Activated naive CD8-positive, alpha-beta T cell treated with anti-CD3 and anti-CD28 coated beads, Interleukin-2, amount 50 U/mL, for 24 hours (primary cell): ENCODE measurements at regions not wholly inside any gene's neighbourhood (a gene's known extent, or its start where the extent isn't known, plus 50 kb on each side); places are given as distances from the start of the nearest gene placed in this dataset.

Experiments used
- ATAC-seq: fragments of 150-1000 bp; cut with Tn5 transposase; one replicate; pipeline ENCODE4 v1.10.0; 2021
- DNase-seq: peaks from one replicate; pipeline ENCODE4 v3.0.0; 2021
- H3K27ac Mint-ChIP-seq: one replicate; pipeline ENCODE4 v1.8.0; 2021; ENCODE audit warnings: mild to moderate bottlenecking, mixed read lengths
- H3K27me3 Mint-ChIP-seq: one replicate; pipeline ENCODE4 v1.8.0; 2021; ENCODE audit warnings: mixed read lengths
- H3K36me3 Mint-ChIP-seq: one replicate; pipeline ENCODE4 v1.8.0; 2021; ENCODE audit warnings: low read depth, mixed read lengths
- H3K4me1 Mint-ChIP-seq: one replicate; pipeline ENCODE4 v1.8.0; 2021; ENCODE audit warnings: mixed read lengths
- H3K4me3 Mint-ChIP-seq: one replicate; pipeline ENCODE4 v1.8.0; 2021; ENCODE audit warnings: mild to moderate bottlenecking, moderate library complexity, mixed read lengths
- H3K9me3 Mint-ChIP-seq: one replicate; pipeline ENCODE4 v1.8.0; 2021; ENCODE audit warnings: mixed read lengths

- H3K9me3 Mint-ChIP-seq, result no peaks in the 10 kb centered on the region
- no peak overlapping the region for H3K4me3 Mint-ChIP-seq
- peaks cover 3% of the 10 kb centered on the region for H3K27me3 Mint-ChIP-seq
- H3K4me1 Mint-ChIP-seq, result no peaks in the 10 kb centered on the region
- no peaks in the 10 kb centered on the region for H3K36me3 Mint-ChIP-seq
- DNase-seq (no peak), ATAC-seq (no peak)
- no peak overlapping the region for H3K27ac Mint-ChIP-seq
These were observed 92.8 kb upstream of the PITX1 start for GRCh38 chr5:135126688-135127438.

DNA sequence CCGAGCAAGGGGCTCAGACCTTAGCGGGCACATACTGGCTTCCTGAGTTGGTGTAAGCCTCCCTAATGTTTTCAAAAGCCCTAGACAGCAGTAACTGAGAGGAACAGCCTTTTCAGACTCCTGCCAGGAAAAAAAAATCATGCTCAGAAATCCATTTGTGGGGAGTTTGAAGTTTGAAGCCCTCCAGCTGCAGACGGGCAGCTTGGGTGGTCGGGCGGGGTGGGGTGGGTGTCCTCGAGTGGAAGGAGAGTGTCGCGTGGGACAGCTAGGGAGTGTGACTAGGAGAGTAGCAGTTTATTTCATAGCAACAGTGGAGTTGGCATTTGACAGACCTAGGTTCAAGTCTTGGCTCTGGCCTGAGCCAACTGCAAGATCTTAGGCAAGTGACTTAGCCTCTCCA is 90.7 kb upstream of the PITX1 start:
- Mint-ChIP-seq H3K9me3 (no peaks in the 10 kb centered on the region), H3K36me3 (no peaks in the 10 kb centered on the region), H3K27ac (no peak overlapping the region), H3K4me3 (no peak overlapping the region), H3K4me1 (no peaks in the 10 kb centered on the region), H3K27me3 (peaks cover 3% of the 10 kb centered on the region)
- ATAC-seq (no peak), DNase-seq (no peak)

GRCh38 chr5:135124128-135124527 is 90.1 kb upstream of the PITX1 start:
- Mint-ChIP-seq H3K36me3 (no peaks in the 10 kb centered on the region), H3K4me1 (no peaks in the 10 kb centered on the region), H3K27me3 (no peaks in the 10 kb centered on the region), H3K4me3 (no peak overlapping the region), H3K9me3 (no peaks in the 10 kb centered on the region), H3K27ac (no peak overlapping the region)
- ATAC-seq (no peak), DNase-seq (no peak)

DNA sequence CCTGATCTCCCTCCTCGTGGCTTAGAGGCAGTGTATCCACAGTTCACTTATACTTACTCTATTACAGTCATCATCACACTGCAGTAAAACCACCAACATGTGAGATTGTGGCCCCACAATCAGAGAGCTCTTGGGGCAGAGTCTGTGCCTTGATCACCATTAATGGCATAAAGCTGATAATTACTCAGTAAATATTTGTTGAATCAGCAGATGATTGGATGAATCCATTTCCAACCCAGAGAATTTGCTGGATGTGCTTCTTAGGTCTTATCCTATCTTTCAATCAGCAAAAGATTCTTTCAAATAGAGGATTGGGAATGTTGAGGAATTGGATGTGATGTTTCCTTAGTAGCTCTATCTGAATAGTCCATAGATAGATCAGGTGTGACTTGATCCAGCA is 88.8 kb upstream of the PITX1 start:
- no peak overlapping the region for H3K4me3 Mint-ChIP-seq

DNA sequence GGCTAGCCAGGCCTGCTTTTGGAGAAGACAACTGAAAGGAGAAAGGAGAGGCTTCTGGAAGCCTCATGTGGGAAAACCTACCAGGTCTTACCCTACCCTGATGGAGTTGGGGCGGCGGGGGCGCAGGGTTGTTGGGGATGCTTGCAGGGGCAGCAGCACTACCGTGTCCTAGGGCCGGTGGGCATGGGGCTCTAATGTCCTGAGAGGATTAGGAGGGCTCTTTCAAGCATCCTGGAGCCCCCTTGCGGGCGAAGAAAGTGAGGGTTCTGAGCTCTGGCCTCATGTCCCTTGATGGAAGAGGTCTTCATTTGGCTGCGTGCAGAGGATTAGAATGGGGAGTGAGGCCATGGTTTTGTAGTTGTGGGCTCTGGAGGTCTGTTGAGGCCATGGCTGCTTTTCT is 86.9 kb upstream of the PITX1 start:
- Mint-ChIP-seq H3K27me3 (no peaks in the 10 kb centered on the region), H3K27ac (no peak overlapping the region), H3K4me3 (no peak overlapping the region), H3K4me1 (no peaks in the 10 kb centered on the region), H3K9me3 (no peaks in the 10 kb centered on the region), H3K36me3 (no peaks in the 10 kb centered on the region)
- no peak for ATAC-seq
- DNase-seq, result no peak

More for the DNA sequence above, 88.8 kb upstream of the PITX1 start:
- Mint-ChIP-seq H3K27ac (no peak overlapping the region), H3K4me1 (no peaks in the 10 kb centered on the region), H3K36me3 (no peaks in the 10 kb centered on the region), H3K9me3 (no peaks in the 10 kb centered on the region), H3K27me3 (no peaks in the 10 kb centered on the region)
- no peak for ATAC-seq
- no peak for DNase-seq

DNA sequence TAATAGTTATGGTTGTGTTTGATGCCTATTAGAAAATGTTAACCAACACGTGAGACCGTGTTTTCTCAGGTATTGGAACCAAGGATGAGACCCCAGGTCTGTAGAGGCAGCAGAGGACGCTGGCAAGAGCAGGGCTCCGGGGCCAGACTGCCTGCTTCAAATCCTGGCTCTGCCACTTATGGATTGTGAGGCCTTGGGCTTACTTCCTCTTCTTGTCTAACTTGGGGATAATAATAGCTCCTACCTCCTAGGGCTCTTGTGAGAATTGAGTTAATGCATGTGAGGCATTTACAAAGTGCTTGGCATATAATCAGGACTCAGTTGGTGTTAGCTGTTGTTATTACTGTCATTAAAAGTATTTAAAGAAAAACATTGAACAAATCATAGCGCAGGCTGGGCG is 85.5 kb upstream of the PITX1 start:
- H3K27me3 Mint-ChIP-seq, result no peaks in the 10 kb centered on the region
- H3K4me3 Mint-ChIP-seq, result no peak overlapping the region
- DNase-seq, result no peak
- no peak overlapping the region for H3K27ac Mint-ChIP-seq
- no peaks in the 10 kb centered on the region for H3K36me3 Mint-ChIP-seq
- no peak for ATAC-seq
- H3K9me3 Mint-ChIP-seq, result no peaks in the 10 kb centered on the region
- H3K4me1 Mint-ChIP-seq, result no peaks in the 10 kb centered on the region

- DNase-seq (no peak), ATAC-seq (no peak)
- Mint-ChIP-seq H3K4me3 (no peak overlapping the region), H3K4me1 (no peaks in the 10 kb centered on the region), H3K27ac (no peak overlapping the region), H3K36me3 (no peaks in the 10 kb centered on the region), H3K27me3 (no peaks in the 10 kb centered on the region), H3K9me3 (no peaks in the 10 kb centered on the region)
These were observed 83.6 kb upstream of the PITX1 start for GRCh38 chr5:135117590-135117989.

GRCh38 chr5:135116160-135116561 is 82.1 kb upstream of the PITX1 start:
- ATAC-seq, result no peak
- Mint-ChIP-seq H3K27ac (no peak overlapping the region), H3K9me3 (no peaks in the 10 kb centered on the region), H3K4me3 (no peak overlapping the region), H3K4me1 (no peaks in the 10 kb centered on the region), H3K36me3 (no peaks in the 10 kb centered on the region), H3K27me3 (no peaks in the 10 kb centered on the region)
- DNase-seq, result no peak

DNA sequence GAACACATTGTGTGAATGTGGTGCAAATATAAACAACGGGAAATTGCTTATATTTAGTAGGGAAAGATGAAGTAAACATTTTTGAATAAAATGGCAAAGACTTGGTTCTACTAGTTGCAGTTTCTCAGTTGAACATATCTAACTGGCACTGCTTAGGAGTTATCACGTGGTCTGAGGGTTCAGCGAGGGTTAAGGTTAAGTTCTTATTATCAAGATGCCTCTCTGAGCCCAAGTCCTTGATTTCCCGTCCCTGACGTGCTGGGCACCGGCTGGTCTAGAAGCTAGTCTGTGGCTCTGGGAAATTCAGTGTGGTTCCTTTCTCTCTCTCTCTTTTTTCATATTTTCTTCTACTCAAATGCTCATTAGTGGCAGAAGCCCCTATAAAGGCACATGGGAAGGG is 81.6 kb upstream of the PITX1 start:
- H3K27ac Mint-ChIP-seq, result no peak overlapping the region
- no peaks in the 10 kb centered on the region for H3K36me3 Mint-ChIP-seq
- ATAC-seq, result no peak

DNA sequence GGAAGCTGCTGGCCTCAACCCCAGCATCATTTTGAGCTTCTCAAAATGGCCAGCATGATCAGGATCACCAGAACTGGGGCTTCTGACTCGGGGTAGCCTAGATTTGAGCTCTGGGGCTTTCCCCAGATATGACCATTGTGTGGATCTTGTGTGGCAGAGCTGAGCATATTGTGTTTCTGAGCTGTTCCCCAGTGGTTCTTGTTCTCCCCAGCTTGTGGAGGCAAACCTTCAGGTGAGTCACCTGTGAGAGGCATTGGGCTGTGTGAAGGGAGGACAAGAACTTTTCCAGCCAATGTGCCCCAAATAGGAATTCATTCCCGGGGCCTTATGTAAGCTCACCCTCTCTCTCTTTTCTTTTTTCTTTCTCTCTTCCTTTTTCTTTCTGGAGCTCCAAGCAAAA is 80.7 kb upstream of the PITX1 start:
- Mint-ChIP-seq H3K4me3 (no peak overlapping the region), H3K27ac (no peak overlapping the region), H3K36me3 (no peaks in the 10 kb centered on the region), H3K4me1 (no peaks in the 10 kb centered on the region), H3K27me3 (no peaks in the 10 kb centered on the region), H3K9me3 (no peaks in the 10 kb centered on the region)
- no peak for DNase-seq
- ATAC-seq, result no peak

More for the DNA sequence above, 81.6 kb upstream of the PITX1 start:
- Mint-ChIP-seq H3K27me3 (no peaks in the 10 kb centered on the region), H3K4me1 (no peaks in the 10 kb centered on the region), H3K4me3 (no peak overlapping the region), H3K9me3 (no peaks in the 10 kb centered on the region)
- DNase-seq, result no peak

GRCh38 chr5:135112008-135112725 is 78.1 kb upstream of the PITX1 start:
- Mint-ChIP-seq H3K4me3 (no peak overlapping the region), H3K27me3 (no peaks in the 10 kb centered on the region), H3K27ac (no peak overlapping the region), H3K9me3 (no peaks in the 10 kb centered on the region), H3K4me1 (no peaks in the 10 kb centered on the region), H3K36me3 (no peaks in the 10 kb centered on the region)
- ATAC-seq (no peak), DNase-seq (no peak)

- Mint-ChIP-seq H3K27me3 (peaks cover under 1% of the 10 kb centered on the region), H3K27ac (no peak overlapping the region), H3K4me3 (no peak overlapping the region), H3K9me3 (no peaks in the 10 kb centered on the region), H3K4me1 (no peaks in the 10 kb centered on the region), H3K36me3 (no peaks in the 10 kb centered on the region)
- DNase-seq (no peak), ATAC-seq (no peak)
These were observed 77.0 kb upstream of the PITX1 start for GRCh38 chr5:135110785-135111596.

DNA sequence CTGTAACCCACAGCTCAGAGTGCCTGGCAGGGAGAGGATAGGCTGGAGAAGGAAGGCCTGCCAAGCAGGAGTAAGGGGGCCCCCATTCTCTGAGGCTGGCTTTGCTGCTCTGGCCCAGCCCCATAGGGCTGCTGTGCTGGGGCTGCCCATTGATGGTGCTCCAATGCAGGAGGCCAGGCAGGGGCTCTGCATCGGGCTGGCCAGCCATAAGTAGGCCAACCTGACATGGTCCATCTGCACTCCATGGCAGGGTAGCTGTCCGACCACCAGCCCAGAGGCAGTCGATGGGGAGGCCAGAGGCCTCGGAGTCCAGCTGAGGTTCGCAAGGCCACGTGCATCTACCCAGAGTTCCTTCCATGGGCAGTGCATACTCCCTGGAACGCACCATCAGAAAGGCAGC is 75.0 kb upstream of the PITX1 start:
- no peak overlapping the region for H3K27ac Mint-ChIP-seq
- no peaks in the 10 kb centered on the region for H3K9me3 Mint-ChIP-seq
- no peak for ATAC-seq
- H3K27me3 Mint-ChIP-seq, result peaks cover 5% of the 10 kb centered on the region
- no peak for DNase-seq
- no peak overlapping the region for H3K4me3 Mint-ChIP-seq
- H3K36me3 Mint-ChIP-seq, result no peaks in the 10 kb centered on the region
- H3K4me1 Mint-ChIP-seq, result no peaks in the 10 kb centered on the region

GRCh38 chr5:135108569-135108968 is 74.5 kb upstream of the PITX1 start:
- Mint-ChIP-seq H3K36me3 (no peaks in the 10 kb centered on the region), H3K4me3 (no peak overlapping the region), H3K27me3 (peaks cover 5% of the 10 kb centered on the region), H3K9me3 (no peaks in the 10 kb centered on the region), H3K27ac (no peak overlapping the region), H3K4me1 (no peaks in the 10 kb centered on the region)
- DNase-seq (no peak), ATAC-seq (no peak)

DNA sequence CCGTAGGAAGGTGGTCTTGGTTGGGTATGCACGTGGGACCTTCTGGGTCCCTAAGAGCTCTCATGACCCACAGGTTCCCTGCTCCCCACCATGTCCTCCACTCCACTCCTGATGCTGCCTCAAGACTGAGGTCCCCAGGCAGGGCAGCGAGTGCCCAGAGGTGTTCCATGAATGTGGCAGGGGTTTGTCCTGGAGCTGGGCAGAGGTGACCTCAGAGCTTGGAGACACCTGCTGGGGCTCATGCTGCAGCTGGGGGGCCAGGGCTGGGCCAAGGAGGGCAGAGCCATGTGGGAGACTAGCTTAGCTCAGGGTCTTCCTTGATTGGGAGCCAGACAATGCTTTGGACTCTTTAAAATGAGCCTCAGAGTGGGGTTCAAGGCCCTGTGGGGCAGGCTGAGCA is 74.0 kb upstream of the PITX1 start:
- Mint-ChIP-seq H3K36me3 (no peaks in the 10 kb centered on the region), H3K4me3 (no peak overlapping the region), H3K27me3 (peaks cover 5% of the 10 kb centered on the region), H3K4me1 (no peaks in the 10 kb centered on the region), H3K27ac (no peak overlapping the region), H3K9me3 (no peaks in the 10 kb centered on the region)
- no peak for DNase-seq
- ATAC-seq, result no peak
